CD4-positive, CD25-positive, alpha-beta regulatory T cell (primary cell): ENCODE measurements at regions not wholly inside any gene's neighbourhood (a gene's known extent, or its start where the extent isn't known, plus 50 kb on each side); places are given as distances from the start of the nearest gene placed in this dataset.
A peak's percentile ranks its signal among the peaks of the same experiment; 100 is the strongest.

Source experiments
- ATAC-seq, 2 donors: fragments of 150-1000 bp; cut with Tn5 transposase; one replicate each; pipeline ENCODE4 v1.10.0; 2021; ENCODE audit warnings: low read depth in 2 of 2, moderate number of reproducible peaks in 2 of 2, moderate library complexity in 1 of 2
- DNase-seq, 3 donors: peaks; one replicate each; pipeline versions ENCODE4 v3.0.0 to v3.0.0-alpha.2; 2012 to 2022; ENCODE audit warnings: mixed read lengths in 1 of 3
- H3K27ac ChIP-seq: one replicate; pipeline ENCODE4 v1.7.0; 2013; ENCODE audit warnings: mild to moderate bottlenecking, low read length; ENCODE audit not compliant: insufficient read depth, poor library complexity, severe bottlenecking
- H3K27me3 ChIP-seq: one replicate; pipeline ENCODE4 v1.7.0; 2013; ENCODE audit warnings: low read length; ENCODE audit not compliant: control insufficient read depth, insufficient read depth
- H3K36me3 ChIP-seq: one replicate; pipeline ENCODE4 v1.7.0; 2013; ENCODE audit warnings: mild to moderate bottlenecking, low read length, moderate library complexity; ENCODE audit not compliant: control insufficient read depth, insufficient read depth
- H3K4me1 ChIP-seq: 2 replicates; pipeline ENCODE4 v1.7.0; 2013; ENCODE audit warnings: mild to moderate bottlenecking, low read length; ENCODE audit not compliant: insufficient read depth, control insufficient read depth, poor library complexity, severe bottlenecking
- H3K4me3 ChIP-seq: one replicate; pipeline ENCODE4 v1.7.0; 2013; ENCODE audit warnings: low read depth, mild to moderate bottlenecking, low read length, moderate library complexity
- H3K9me3 ChIP-seq, 2 experiments: 1 replicate in 1 of 2; 2 replicates in 1 of 2; pipeline ENCODE4 v1.7.0; 2013; ENCODE audit warnings: low read length in 2 of 2, mild to moderate bottlenecking in 1 of 2, moderate library complexity in 1 of 2; ENCODE audit not compliant: control insufficient read depth in 2 of 2
- H3K27ac Mint-ChIP-seq, 3 donors: one replicate each; pipeline ENCODE4 v1.8.0; 2020 to 2022; ENCODE audit warnings: mild to moderate bottlenecking in 3 of 3, mixed read lengths in 3 of 3, moderate library complexity in 2 of 3
- H3K27me3 Mint-ChIP-seq: one replicate; pipeline ENCODE4 v1.8.0; 2022; ENCODE audit warnings: mild to moderate bottlenecking, mixed read lengths
- H3K36me3 Mint-ChIP-seq: one replicate; pipeline ENCODE4 v1.8.0; 2020; ENCODE audit warnings: mixed read lengths
- H3K4me1 Mint-ChIP-seq, 4 donors: one replicate each; pipeline ENCODE4 v1.8.0; 2020 to 2022; ENCODE audit warnings: mixed read lengths in 4 of 4, mild to moderate bottlenecking in 1 of 4
- H3K4me3 Mint-ChIP-seq, 4 donors: one replicate each; pipeline ENCODE4 v1.8.0; 2020 to 2022; ENCODE audit warnings: mild to moderate bottlenecking in 4 of 4, mixed read lengths in 4 of 4, moderate library complexity in 3 of 4
- H3K9me3 Mint-ChIP-seq, 7 donors: one replicate each; pipeline ENCODE4 v1.8.0; 2020 to 2022; ENCODE audit warnings: mixed read lengths in 7 of 7, mild to moderate bottlenecking in 3 of 7, moderate library complexity in 2 of 7

DNA sequence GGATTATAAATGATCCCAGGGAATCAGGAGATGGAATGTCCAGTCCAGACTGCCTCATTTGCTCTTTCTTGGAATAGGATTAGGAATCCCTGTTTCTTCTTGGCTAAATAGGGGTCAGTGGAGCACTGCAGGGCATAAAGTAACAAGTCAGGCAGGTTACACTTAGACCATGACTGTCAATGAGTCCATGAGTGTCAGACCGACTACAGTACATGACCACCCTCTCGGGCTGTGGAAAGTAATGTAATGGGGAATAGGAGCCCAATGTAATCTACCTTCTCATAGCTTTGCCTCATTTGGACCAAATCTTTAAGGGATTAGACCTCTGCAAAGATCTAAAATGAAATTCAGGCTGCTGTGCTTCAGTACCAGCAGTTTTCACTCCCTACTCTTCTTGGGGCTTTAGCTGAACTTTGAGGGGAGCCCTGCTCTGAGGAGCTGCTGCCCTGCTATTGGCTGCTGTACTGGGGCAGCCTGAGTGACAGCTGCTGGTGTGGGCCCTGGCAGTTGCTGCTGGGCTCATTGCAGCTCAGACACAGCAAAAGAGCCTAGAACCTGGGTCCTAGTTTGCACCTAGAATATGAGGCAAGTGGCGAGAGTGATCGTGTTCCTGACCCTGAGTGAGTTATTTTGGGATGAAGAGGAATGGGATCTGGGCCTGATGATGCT, 62.2 kb upstream of the OR4E1 start:
- no peak overlapping the region for H3K27ac Mint-ChIP-seq
- Histone ChIP-seq H3K36me3 (no peaks in the 10 kb centered on the region), H3K27me3 (peaks cover 16% of the 10 kb centered on the region), H3K27ac (no peak overlapping the region), H3K9me3 (no peaks in the 10 kb centered on the region), H3K4me1 (peaks cover 6% of the 10 kb centered on the region), H3K4me3 (peak overlapping the region; percentile 72)
- H3K36me3 Mint-ChIP-seq = no peaks in the 10 kb centered on the region
- H3K27me3 Mint-ChIP-seq = peaks cover 66% of the 10 kb centered on the region
- ATAC-seq = peak; percentile 70
- peak in 1 of 3 donors; percentile 62 for DNase-seq
- H3K9me3 Mint-ChIP-seq = peaks cover 0 to 2% (median 0%) of the 10 kb centered on the region in 7 donors
- H3K4me1 Mint-ChIP-seq = peaks cover 0 to 9% (median 6%) of the 10 kb centered on the region in 4 donors
- H3K4me3 Mint-ChIP-seq = peak overlapping the region; percentile 55 to 87 (median 76)

DNA sequence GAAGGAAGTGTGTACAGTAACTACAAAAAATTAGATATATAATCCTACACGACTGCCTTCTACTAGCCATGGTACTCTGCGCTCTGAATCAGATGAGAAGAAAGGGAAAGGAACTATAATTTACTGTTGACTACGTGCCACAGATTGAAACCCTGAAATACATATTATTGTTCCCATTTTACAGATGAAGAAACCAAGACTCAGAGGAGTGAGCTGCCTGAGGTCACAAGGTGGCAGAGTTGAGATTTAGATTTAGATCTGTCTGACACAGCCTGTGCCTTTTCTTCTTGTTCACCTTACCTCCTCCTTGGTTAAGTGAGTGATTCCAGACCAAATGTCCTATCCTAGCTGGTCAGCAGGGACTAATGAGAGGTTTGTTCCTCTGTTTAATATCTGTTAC, 61.6 kb upstream of the OR4E1 start:
- Mint-ChIP-seq H3K4me3 (peak overlapping the region in 3 of 4 donors; percentile 55 to 87 (median 87)), H3K9me3 (peaks cover 0 to 2% (median 0%) of the 10 kb centered on the region in 7 donors), H3K27me3 (peaks cover 63% of the 10 kb centered on the region), H3K4me1 (peaks cover 0 to 9% (median 6%) of the 10 kb centered on the region in 4 donors), H3K36me3 (no peaks in the 10 kb centered on the region), H3K27ac (no peak overlapping the region)
- Histone ChIP-seq H3K27ac (peak overlapping the region; percentile 55), H3K9me3 (no peaks in the 10 kb centered on the region), H3K4me1 (peaks cover 6% of the 10 kb centered on the region), H3K36me3 (no peaks in the 10 kb centered on the region), H3K27me3 (peaks cover 14% of the 10 kb centered on the region), H3K4me3 (peak overlapping the region; percentile 61)
- DNase-seq (peak in 1 of 3 donors; percentile 34), ATAC-seq (peak in 1 of 2 donors; percentile 22)

DNA sequence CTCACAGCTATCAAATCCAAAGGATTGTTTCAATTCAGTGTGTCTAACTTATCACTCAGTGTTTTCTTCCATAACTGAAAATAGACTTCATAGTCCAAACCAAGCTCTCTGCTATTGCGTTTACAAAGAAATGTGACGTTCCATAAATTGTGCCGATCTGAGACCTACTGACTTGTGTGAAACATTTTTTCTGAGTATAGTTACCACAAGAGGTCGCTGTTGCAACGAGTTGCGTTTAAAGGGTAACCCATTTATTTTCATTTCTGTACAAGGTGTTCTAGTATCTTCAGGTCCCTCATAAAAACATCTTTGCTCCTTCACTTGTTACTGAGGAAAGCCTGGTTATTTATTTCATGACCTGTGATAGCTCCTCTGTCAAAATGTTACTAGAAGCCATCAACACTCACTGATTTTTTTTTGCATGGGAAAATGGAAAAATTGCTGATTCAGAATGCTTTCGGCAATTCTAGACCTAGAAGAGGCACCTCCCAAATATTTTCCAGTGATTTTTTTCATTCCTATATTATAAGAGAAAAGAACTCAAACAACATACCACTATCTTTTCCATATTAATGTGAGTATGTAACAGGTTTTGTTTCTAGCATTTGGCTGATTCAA, 60.9 kb upstream of the OR4E1 start:
- Histone ChIP-seq H3K27ac (peak overlapping the region; percentile 55), H3K9me3 (no peaks in the 10 kb centered on the region), H3K36me3 (no peaks in the 10 kb centered on the region), H3K27me3 (peaks cover 14% of the 10 kb centered on the region), H3K4me1 (peaks cover 6% of the 10 kb centered on the region), H3K4me3 (peak overlapping the region; percentile 61)
- H3K4me3 Mint-ChIP-seq = peak overlapping the region in 3 of 4 donors; percentile 55 to 87 (median 87)
- peaks cover 0 to 2% (median 0%) of the 10 kb centered on the region in 7 donors for H3K9me3 Mint-ChIP-seq
- no peaks in the 10 kb centered on the region for H3K36me3 Mint-ChIP-seq
- H3K27me3 Mint-ChIP-seq = peaks cover 62% of the 10 kb centered on the region
- ATAC-seq (peak; percentile 41 to 59), DNase-seq (peak; percentile 19 to 83 (median 66))
- peaks cover 0 to 14% (median 6%) of the 10 kb centered on the region in 4 donors for H3K4me1 Mint-ChIP-seq
- H3K27ac Mint-ChIP-seq = peak overlapping the region in 1 of 3 donors; percentile 62

DNA sequence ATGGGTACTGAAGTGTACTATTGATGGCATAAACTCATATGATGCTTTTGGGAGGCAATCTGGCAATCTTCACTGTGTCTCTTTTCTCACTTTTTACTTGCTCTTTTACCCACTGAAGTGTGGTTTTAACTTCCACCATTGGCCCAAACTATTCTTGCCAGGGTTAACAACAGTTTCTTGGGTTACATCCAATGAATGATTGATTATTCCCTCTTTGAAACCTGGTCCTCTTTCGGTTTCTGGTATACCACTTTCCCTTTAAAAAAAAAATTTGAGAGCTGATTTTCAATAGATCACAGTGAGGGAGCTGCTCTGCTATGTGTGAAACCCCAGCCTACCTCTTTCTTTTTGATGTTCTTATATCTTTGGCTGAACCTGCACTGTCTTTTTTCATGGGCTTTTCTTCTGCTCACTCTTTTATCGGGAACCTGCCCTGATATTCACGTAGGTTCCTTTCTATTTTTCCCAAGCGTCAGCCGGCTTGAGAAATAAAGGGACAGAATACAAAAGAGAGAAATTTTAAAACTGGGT, 56.1 kb upstream of the OR4E1 start:
- H3K27me3 ChIP-seq = peaks cover 11% of the 10 kb centered on the region
- DNase-seq = no peak
- Mint-ChIP-seq H3K36me3 (no peaks in the 10 kb centered on the region), H3K4me1 (peaks cover 0 to 10% (median 7%) of the 10 kb centered on the region in 4 donors), H3K9me3 (peaks cover 0 to 4% (median 0%) of the 10 kb centered on the region in 7 donors), H3K4me3 (peak overlapping the region; percentile 41 to 78 (median 75)), H3K27me3 (peaks cover 60% of the 10 kb centered on the region), H3K27ac (peak overlapping the region in 2 of 3 donors; percentile 28 to 63)
- peak overlapping the region; percentile 22 for H3K4me3 ChIP-seq
- ATAC-seq = no peak
- H3K27ac ChIP-seq = no peak overlapping the region
- H3K9me3 ChIP-seq = no peaks in the 10 kb centered on the region
- H3K36me3 ChIP-seq = no peaks in the 10 kb centered on the region
- peaks cover 6% of the 10 kb centered on the region for H3K4me1 ChIP-seq

DNA sequence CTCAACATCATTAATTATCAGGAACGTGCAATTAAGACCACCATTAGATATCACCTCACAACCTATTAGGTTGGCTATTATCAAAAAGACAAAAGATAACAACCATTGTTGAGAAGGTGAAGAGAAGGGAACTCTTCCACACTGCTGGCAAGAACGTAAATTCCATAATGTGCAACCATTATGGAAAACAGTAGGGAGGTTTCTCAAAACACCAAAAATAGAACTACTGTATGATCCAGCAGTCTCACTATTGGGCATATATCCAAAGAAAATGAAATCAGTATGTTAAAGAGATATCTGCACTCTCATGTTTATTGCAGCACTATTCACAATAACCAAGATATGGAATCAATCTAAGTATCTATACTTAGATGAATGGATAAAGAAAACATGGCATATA, 51.6 kb upstream of the OR4E1 start:
- ATAC-seq = no peak

DNA sequence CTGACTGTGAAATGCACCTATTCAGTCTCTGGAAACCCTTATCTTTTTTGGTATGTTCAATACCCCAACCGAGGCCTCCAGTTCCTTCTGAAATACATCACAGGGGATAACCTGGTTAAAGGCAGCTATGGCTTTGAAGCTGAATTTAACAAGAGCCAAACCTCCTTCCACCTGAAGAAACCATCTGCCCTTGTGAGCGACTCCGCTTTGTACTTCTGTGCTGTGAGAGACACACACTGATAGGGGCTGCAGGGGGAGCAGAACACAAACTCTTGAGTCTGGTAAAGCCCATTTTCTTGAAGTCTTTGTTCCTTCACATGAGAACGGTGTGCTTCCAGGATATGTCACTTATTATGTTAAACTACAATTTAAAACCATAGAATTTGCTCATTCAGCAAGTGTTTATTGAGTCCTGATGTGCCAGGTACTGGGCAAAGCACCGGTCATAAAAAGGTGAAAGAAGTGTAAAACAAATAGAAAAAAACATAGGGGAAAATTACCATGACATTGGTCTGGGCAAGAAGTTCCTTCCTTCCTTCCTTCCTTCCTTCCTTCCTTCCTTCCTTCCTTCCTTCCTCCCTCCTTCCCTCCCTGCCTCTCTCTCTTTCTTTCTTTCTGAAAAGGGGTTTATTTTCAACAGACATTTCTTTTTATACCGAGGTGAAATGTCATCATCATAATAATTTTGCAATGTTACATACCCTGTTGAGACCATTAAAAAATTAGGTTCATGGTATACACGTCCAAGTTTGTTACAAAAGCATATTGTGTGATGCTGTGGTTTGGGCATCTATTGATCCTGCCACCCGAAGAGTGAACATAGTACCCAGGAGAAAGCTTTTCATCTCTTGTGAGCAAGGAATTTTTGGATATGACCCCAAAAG, 50.7 kb upstream of the OR4E1 start:
- H3K27ac Mint-ChIP-seq = peak overlapping the region in 1 of 3 donors; percentile 5

More for the DNA sequence above, 51.6 kb upstream of the OR4E1 start:
- Histone ChIP-seq H3K9me3 (no peaks in the 10 kb centered on the region), H3K4me1 (no peaks in the 10 kb centered on the region), H3K27ac (no peak overlapping the region), H3K36me3 (no peaks in the 10 kb centered on the region), H3K4me3 (no peak overlapping the region), H3K27me3 (peaks cover 20% of the 10 kb centered on the region)
- H3K4me1 Mint-ChIP-seq = peaks cover 2 to 5% (median 4%) of the 10 kb centered on the region in 4 donors
- H3K27me3 Mint-ChIP-seq = peaks cover 62% of the 10 kb centered on the region
- H3K9me3 Mint-ChIP-seq = peaks cover 0 to 4% (median 0%) of the 10 kb centered on the region in 7 donors
- no peak overlapping the region for H3K27ac Mint-ChIP-seq
- peak overlapping the region in 1 of 4 donors; percentile 15 for H3K4me3 Mint-ChIP-seq
- DNase-seq = no peak
- no peaks in the 10 kb centered on the region for H3K36me3 Mint-ChIP-seq

DNA sequence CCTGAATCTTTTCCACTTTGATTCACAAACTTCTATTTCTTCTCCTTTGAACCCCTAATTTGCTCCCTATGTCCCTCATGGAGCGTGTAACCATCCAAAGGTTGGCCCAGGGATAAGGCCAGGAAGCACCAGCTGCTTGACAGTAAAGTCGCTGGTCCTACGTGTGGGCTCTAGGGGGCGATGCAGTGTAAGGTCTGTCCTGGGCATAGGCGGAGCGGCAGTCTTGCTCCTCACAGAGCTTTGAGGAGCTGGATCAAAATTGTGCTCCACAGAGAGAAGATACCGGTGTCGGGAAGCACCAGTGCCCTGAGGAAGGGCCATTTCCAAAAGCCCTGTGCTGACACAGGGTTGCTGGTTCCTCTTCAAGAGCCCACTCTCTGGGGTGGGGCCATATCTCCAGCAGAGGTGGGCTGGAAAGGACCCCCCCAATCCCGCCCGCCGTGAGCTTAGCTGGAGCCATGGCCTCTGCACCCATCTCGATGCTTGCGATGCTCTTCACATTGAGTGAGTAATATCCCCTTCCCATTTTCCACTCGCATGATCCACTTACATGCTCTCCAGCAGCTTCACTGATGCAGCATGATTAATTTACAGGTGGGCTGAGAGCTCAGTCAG, 49.9 kb upstream of the OR4E1 start:
- Mint-ChIP-seq H3K27me3 (peaks cover 58% of the 10 kb centered on the region), H3K36me3 (no peaks in the 10 kb centered on the region), H3K27ac (peak overlapping the region in 2 of 3 donors; percentile 73 to 74), H3K9me3 (peaks cover 0 to 4% (median 0%) of the 10 kb centered on the region in 7 donors), H3K4me3 (peak overlapping the region; percentile 5 to 85 (median 76)), H3K4me1 (peaks cover 0 to 9% (median 2%) of the 10 kb centered on the region in 4 donors)
- DNase-seq (peak in 2 of 3 donors; percentile 12 to 44), ATAC-seq (peak; percentile 66 to 70)
- Histone ChIP-seq H3K27ac (peak overlapping the region; percentile 51), H3K4me3 (peak overlapping the region; percentile 55), H3K36me3 (no peaks in the 10 kb centered on the region), H3K4me1 (no peaks in the 10 kb centered on the region), H3K9me3 (no peaks in the 10 kb centered on the region), H3K27me3 (peaks cover 25% of the 10 kb centered on the region)

More for the DNA sequence above, 50.7 kb upstream of the OR4E1 start:
- no peaks in the 10 kb centered on the region for H3K36me3 Mint-ChIP-seq
- H3K4me3 Mint-ChIP-seq = peak overlapping the region; percentile 4 to 85 (median 76)
- DNase-seq = no peak
- peaks cover 0 to 4% (median 2%) of the 10 kb centered on the region in 4 donors for H3K4me1 Mint-ChIP-seq
- H3K9me3 ChIP-seq = no peaks in the 10 kb centered on the region
- no peak overlapping the region for H3K27ac ChIP-seq
- peak overlapping the region; percentile 55 for H3K4me3 ChIP-seq
- no peak for ATAC-seq
- peaks cover 55% of the 10 kb centered on the region for H3K27me3 Mint-ChIP-seq
- peaks cover 0 to 4% (median 0%) of the 10 kb centered on the region in 7 donors for H3K9me3 Mint-ChIP-seq
- peaks cover 23% of the 10 kb centered on the region for H3K27me3 ChIP-seq
- H3K36me3 ChIP-seq = no peaks in the 10 kb centered on the region
- H3K4me1 ChIP-seq = no peaks in the 10 kb centered on the region
